Neural progenitor cell (in vitro differentiated cells): ENCODE measurements at regions not wholly inside any gene's neighbourhood (a gene's known extent, or its start where the extent isn't known, plus 50 kb on each side); places are given as distances from the start of the nearest gene placed in this dataset.

Experiments
- DNase-seq: peaks from one replicate; pipeline ENCODE4 v3.0.0-alpha.2; 2016; ENCODE audit warnings: low spot score
- H2AFZ ChIP-seq: fragments of 200-600 bp; sonication (generic); replicated peaks from 2 replicates; pipeline ENCODE4 v1.6.1; 2016; ENCODE audit warnings: antibody characterized with exemption
- H3F3A ChIP-seq: fragments of 200-600 bp; sonication (generic); 2 replicates; pipeline ENCODE4 v1.6.1; 2016; ENCODE audit warnings: antibody characterized with exemption, low read depth
- H3K27ac ChIP-seq: fragments of 200-600 bp; sonication (generic); 2 replicates; pipeline ENCODE4 v1.5.1; 2016; ENCODE audit warnings: mild to moderate bottlenecking
- H3K27me3 ChIP-seq: fragments of 200-600 bp; sonication (generic); 2 replicates; pipeline ENCODE4 v1.6.1; 2016; ENCODE audit warnings: mild to moderate bottlenecking, moderate library complexity
- H3K36me3 ChIP-seq: fragments of 200-600 bp; sonication (generic); 2 replicates; pipeline ENCODE4 v1.5.1; 2016
- H3K4me1 ChIP-seq: fragments of 200-600 bp; sonication (generic); 2 replicates; pipeline ENCODE4 v1.6.1; 2016; ENCODE audit warnings: mixed run types
- H3K4me2 ChIP-seq: fragments of 200-600 bp; sonication (generic); 2 replicates; pipeline ENCODE4 v1.6.1; 2016
- H3K4me3 ChIP-seq: fragments of 200-600 bp; sonication (generic); 2 replicates; pipeline ENCODE4 v1.5.1; 2016
- H3K79me2 ChIP-seq: fragments of 200-600 bp; sonication (generic); 2 replicates; pipeline ENCODE4 v1.6.1; 2016; ENCODE audit warnings: low read depth
- H3K9ac ChIP-seq: fragments of 200-600 bp; sonication (generic); 2 replicates; pipeline ENCODE4 v1.6.1; 2016
- H3K9me3 ChIP-seq: fragments of 200-600 bp; sonication (generic); 2 replicates; pipeline ENCODE4 v1.5.1; 2016; ENCODE audit warnings: low read depth
- H4K20me1 ChIP-seq: fragments of 200-600 bp; sonication (generic); 2 replicates; pipeline ENCODE4 v1.6.1; 2016; ENCODE audit warnings: low read depth
- H3K27ac Mint-ChIP-seq: 3 replicates; pipeline ENCODE4 v1.8.0; 2021; ENCODE audit warnings: mixed read lengths
- H3K27me3 Mint-ChIP-seq: 2 replicates; pipeline ENCODE4 v1.8.0; 2022; ENCODE audit warnings: low read depth, mild to moderate bottlenecking, inconsistent platforms, moderate library complexity, mixed read lengths; ENCODE audit not compliant: insufficient read depth
- H3K36me3 Mint-ChIP-seq: 3 replicates; pipeline ENCODE4 v1.8.0; 2021; ENCODE audit warnings: mixed read lengths
- H3K4me1 Mint-ChIP-seq: 3 replicates; pipeline ENCODE4 v1.8.0; 2021; ENCODE audit warnings: mixed read lengths
- H3K4me3 Mint-ChIP-seq: 3 replicates; pipeline ENCODE4 v1.8.0; 2021; ENCODE audit warnings: mild to moderate bottlenecking, moderate library complexity, mixed read lengths
- H3K9me3 Mint-ChIP-seq: 3 replicates; pipeline ENCODE4 v1.8.0; 2020; ENCODE audit warnings: mixed read lengths
- EZH2 ChIP-seq: fragments of 200-600 bp; sonication (generic); IDR thresholded peaks from 2 replicates; pipeline ENCODE4 v1.6.1; 2017; ENCODE audit warnings: antibody characterized with exemption, mild to moderate bottlenecking, moderate library complexity
- EZH2phosphoT487 ChIP-seq: fragments of 200-600 bp; sonication (generic); IDR thresholded peaks from 2 replicates; pipeline ENCODE4 v1.6.1; 2017; ENCODE audit warnings: antibody characterized with exemption
- TF ChIP-seq, protein P1 (sequence below): fragments of 200-600 bp; sonication (generic); IDR thresholded peaks from 2 replicates; pipeline ENCODE4 v1.5.1; 2017; ENCODE audit warnings: antibody characterized with exemption, mild to moderate bottlenecking

DNA sequence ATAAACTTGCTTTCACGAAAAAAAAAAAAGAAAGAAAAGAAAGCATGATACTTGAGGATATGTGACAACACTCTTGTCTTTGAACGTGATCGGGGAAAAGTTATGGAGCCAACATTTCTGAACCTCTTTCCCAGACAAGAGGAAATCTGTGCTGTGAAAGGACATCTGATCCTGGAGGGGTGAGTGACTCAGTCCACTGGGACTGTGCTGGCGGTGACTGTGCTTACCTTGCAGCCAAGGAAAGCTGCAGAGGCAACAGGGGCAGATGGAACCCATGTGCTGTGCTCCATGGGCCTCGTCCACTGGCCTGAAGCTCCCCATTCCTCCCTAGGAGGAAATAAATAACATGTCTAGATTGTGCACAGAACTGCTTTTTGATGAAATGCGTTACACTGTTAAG is 116.5 kb upstream of the RAB11FIP2 start:
- TF ChIP-seq EZH2 (no peak), EZH2phosphoT487 (no peak)
- TF ChIP-seq, protein P1, sequence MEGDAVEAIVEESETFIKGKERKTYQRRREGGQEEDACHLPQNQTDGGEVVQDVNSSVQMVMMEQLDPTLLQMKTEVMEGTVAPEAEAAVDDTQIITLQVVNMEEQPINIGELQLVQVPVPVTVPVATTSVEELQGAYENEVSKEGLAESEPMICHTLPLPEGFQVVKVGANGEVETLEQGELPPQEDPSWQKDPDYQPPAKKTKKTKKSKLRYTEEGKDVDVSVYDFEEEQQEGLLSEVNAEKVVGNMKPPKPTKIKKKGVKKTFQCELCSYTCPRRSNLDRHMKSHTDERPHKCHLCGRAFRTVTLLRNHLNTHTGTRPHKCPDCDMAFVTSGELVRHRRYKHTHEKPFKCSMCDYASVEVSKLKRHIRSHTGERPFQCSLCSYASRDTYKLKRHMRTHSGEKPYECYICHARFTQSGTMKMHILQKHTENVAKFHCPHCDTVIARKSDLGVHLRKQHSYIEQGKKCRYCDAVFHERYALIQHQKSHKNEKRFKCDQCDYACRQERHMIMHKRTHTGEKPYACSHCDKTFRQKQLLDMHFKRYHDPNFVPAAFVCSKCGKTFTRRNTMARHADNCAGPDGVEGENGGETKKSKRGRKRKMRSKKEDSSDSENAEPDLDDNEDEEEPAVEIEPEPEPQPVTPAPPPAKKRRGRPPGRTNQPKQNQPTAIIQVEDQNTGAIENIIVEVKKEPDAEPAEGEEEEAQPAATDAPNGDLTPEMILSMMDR: no peak
- no peak for DNase-seq
- Mint-ChIP-seq H3K4me1 (peaks cover 13% of the 10 kb centered on the region), H3K36me3 (no peaks in the 10 kb centered on the region), H3K27ac (no peak overlapping the region), H3K9me3 (no peaks in the 10 kb centered on the region), H3K27me3 (no peaks in the 10 kb centered on the region), H3K4me3 (no peak overlapping the region)
- Histone ChIP-seq H3K4me2 (no peak overlapping the region), H3F3A (no peaks in the 10 kb centered on the region), H3K36me3 (no peaks in the 10 kb centered on the region), H3K4me3 (no peak overlapping the region), H4K20me1 (no peaks in the 10 kb centered on the region), H3K79me2 (no peaks in the 10 kb centered on the region), H3K4me1 (peaks cover 10% of the 10 kb centered on the region), H3K9me3 (no peaks in the 10 kb centered on the region), H3K27ac (no peak overlapping the region), H3K27me3 (no peaks in the 10 kb centered on the region), H2AFZ (no peak overlapping the region), H3K9ac (no peak overlapping the region)

- Mint-ChIP-seq H3K27me3 (no peaks in the 10 kb centered on the region), H3K36me3 (no peaks in the 10 kb centered on the region), H3K4me1 (peaks cover 6% of the 10 kb centered on the region), H3K27ac (no peak overlapping the region), H3K4me3 (no peak overlapping the region), H3K9me3 (no peaks in the 10 kb centered on the region)
- no peak overlapping the region for H3K4me3 ChIP-seq
- TF ChIP-seq EZH2phosphoT487 (no peak), EZH2 (no peak)
- TF ChIP-seq, protein P1: no peak
- no peak for DNase-seq
- H3K4me1 ChIP-seq: peaks cover 10% of the 10 kb centered on the region
- H3K36me3 ChIP-seq: no peaks in the 10 kb centered on the region
- H3K79me2 ChIP-seq: no peaks in the 10 kb centered on the region
- H3K27me3 ChIP-seq: no peaks in the 10 kb centered on the region
- H2AFZ ChIP-seq: no peak overlapping the region
- no peak overlapping the region for H3K27ac ChIP-seq
- H3K4me2 ChIP-seq: no peak overlapping the region
- no peaks in the 10 kb centered on the region for H4K20me1 ChIP-seq
- no peak overlapping the region for H3K9ac ChIP-seq
- no peaks in the 10 kb centered on the region for H3F3A ChIP-seq
- H3K9me3 ChIP-seq: no peaks in the 10 kb centered on the region
These were observed 114.9 kb upstream of the RAB11FIP2 start for GRCh38 chr10:118161461-118162246.

DNA sequence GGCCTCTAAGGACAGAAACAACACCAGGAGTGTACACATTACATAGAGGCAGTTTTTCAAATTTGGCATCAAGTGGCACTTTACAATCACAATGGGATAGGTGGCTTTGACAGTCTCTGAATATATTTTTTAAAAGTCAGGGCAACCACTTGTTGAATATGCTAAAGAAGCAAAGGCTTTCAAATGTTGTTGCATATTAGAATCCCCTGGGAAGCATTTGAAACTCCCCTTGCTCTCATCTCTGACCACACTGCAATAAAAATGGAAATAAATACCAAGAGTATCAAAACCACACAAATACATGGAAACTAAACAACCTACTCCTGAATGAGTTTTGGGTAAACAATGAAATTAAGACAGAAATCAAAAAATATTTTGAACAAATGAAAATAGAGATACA is 106.5 kb upstream of the RAB11FIP2 start:
- Mint-ChIP-seq H3K4me1 (peaks cover 5% of the 10 kb centered on the region), H3K27me3 (no peaks in the 10 kb centered on the region)
- H4K20me1 ChIP-seq: no peaks in the 10 kb centered on the region

More for the DNA sequence above, 106.5 kb upstream of the RAB11FIP2 start:
- Mint-ChIP-seq H3K36me3 (peaks cover 3% of the 10 kb centered on the region), H3K4me3 (no peak overlapping the region), H3K27ac (no peak overlapping the region), H3K9me3 (peaks cover 7% of the 10 kb centered on the region)
- no peaks in the 10 kb centered on the region for H3K79me2 ChIP-seq
- no peaks in the 10 kb centered on the region for H3F3A ChIP-seq
- H3K27ac ChIP-seq: no peak overlapping the region
- H3K36me3 ChIP-seq: no peaks in the 10 kb centered on the region
- H2AFZ ChIP-seq: no peak overlapping the region
- DNase-seq: no peak
- peaks cover 9% of the 10 kb centered on the region for H3K4me1 ChIP-seq
- H3K27me3 ChIP-seq: no peaks in the 10 kb centered on the region
- no peak overlapping the region for H3K4me2 ChIP-seq
- H3K4me3 ChIP-seq: no peak overlapping the region
- no peaks in the 10 kb centered on the region for H3K9me3 ChIP-seq
- TF ChIP-seq EZH2phosphoT487: no peak
- no peak for TF ChIP-seq EZH2
- TF ChIP-seq, protein P1: no peak
- H3K9ac ChIP-seq: no peak overlapping the region
